DMS114 treated with DMSO at 0.1 percent for 48 hours (cell line): ENCODE measurements at regions not wholly inside any gene's neighbourhood (a gene's known extent, or its start where the extent isn't known, plus 50 kb on each side); places are given as distances from the start of the nearest gene placed in this dataset.
"Not testable (repeated sequence)": the region's sequence is repeated elsewhere in the genome, so short reads cannot be mapped to it uniquely, and the experiment has no call there.

Experiments used
- DNase-seq: peaks from one replicate; lab custom pipeline; 2025; ENCODE audit not compliant: unreplicated experiment; lab: John Stamatoyannopoulos, UW

- not testable (repeated sequence) for DNase-seq
These were observed 91.9 kb upstream of the FNDC3A start for GRCh38 chr13:48883786-48884185.

GRCh38 chr13:48885027-48885395 is 90.7 kb upstream of the FNDC3A start:
- no peak for DNase-seq

- no peak for DNase-seq
These were observed 87.1 kb upstream of the FNDC3A start for GRCh38 chr13:48888613-48889012.

GRCh38 chr13:48890391-48890790 is 85.3 kb upstream of the FNDC3A start:
- DNase-seq: no peak

- DNase-seq: no peak
These were observed 84.1 kb upstream of the FNDC3A start for GRCh38 chr13:48891586-48891985.

GRCh38 chr13:48892053-48892687 is 83.5 kb upstream of the FNDC3A start:
- DNase-seq: no peak

GRCh38 chr13:48892688-48893075 is 83.0 kb upstream of the FNDC3A start:
- DNase-seq: no peak

- no peak for DNase-seq
These were observed 79.4 kb upstream of the FNDC3A start for GRCh38 chr13:48896312-48896711.

- no peak for DNase-seq
These were observed 73.9 kb upstream of the FNDC3A start for GRCh38 chr13:48901781-48902180.

GRCh38 chr13:48902368-48902767 is 73.3 kb upstream of the FNDC3A start:
- DNase-seq: no peak

- no peak for DNase-seq
These were observed 70.9 kb upstream of the FNDC3A start for GRCh38 chr13:48904668-48905290.

GRCh38 chr13:48906200-48906599 is 69.5 kb upstream of the FNDC3A start:
- no peak for DNase-seq

- DNase-seq: no peak
These were observed 67.2 kb upstream of the FNDC3A start for GRCh38 chr13:48908381-48909055.

GRCh38 chr13:48909056-48909389 is 66.7 kb upstream of the FNDC3A start:
- DNase-seq: no peak

- no peak for DNase-seq
These were observed 65.0 kb upstream of the FNDC3A start for GRCh38 chr13:48910686-48911085.

GRCh38 chr13:48919751-48920150 is 56.0 kb upstream of the FNDC3A start:
- DNase-seq: no peak

GRCh38 chr13:48920730-48921129 is 55.0 kb upstream of the FNDC3A start:
- no peak for DNase-seq

- no peak for DNase-seq
These were observed 52.3 kb upstream of the FNDC3A start for GRCh38 chr13:48923376-48923775.

- no peak for DNase-seq
These were observed 50.7 kb upstream of the FNDC3A start for GRCh38 chr13:48925001-48925400.
